Hepatocyte (in vitro differentiated cells): ENCODE measurements at regions not wholly inside any gene's neighbourhood (a gene's known extent, or its start where the extent isn't known, plus 50 kb on each side); places are given as distances from the start of the nearest gene placed in this dataset.

Experiments
- EZH2 ChIP-seq: fragments of 200-600 bp; sonication (generic); IDR thresholded peaks from 2 replicates; pipeline ENCODE4 v1.6.1; 2016; ENCODE audit warnings: antibody characterized with exemption, mild to moderate bottlenecking, borderline replicate concordance
- TF ChIP-seq, protein P1 (sequence below): fragments of 200-600 bp; sonication (generic); IDR thresholded peaks from 2 replicates; pipeline ENCODE4 v1.5.1; 2016; ENCODE audit warnings: antibody characterized with exemption, mild to moderate bottlenecking; ENCODE audit not compliant: poor library complexity

DNA sequence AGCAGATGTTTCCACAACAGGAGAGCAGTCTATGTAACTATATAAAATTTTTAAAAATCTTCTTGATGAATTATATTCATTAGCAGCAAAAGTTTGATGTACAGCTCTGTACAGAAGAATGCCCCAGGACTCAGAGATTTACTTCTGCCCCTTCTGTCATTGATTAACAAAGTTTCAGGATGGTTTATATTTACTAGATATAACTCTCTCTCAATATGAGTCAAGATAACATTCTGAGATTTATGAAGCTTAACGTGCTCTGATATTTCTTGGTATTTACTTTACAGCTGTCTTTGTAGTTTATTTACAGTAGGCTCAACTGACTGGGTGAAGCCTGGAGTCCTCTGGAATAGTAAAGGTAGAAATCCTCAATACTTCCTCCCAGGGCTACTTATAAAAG lies 93.6 kb upstream of the HNMT start:
- TF ChIP-seq, protein P1, sequence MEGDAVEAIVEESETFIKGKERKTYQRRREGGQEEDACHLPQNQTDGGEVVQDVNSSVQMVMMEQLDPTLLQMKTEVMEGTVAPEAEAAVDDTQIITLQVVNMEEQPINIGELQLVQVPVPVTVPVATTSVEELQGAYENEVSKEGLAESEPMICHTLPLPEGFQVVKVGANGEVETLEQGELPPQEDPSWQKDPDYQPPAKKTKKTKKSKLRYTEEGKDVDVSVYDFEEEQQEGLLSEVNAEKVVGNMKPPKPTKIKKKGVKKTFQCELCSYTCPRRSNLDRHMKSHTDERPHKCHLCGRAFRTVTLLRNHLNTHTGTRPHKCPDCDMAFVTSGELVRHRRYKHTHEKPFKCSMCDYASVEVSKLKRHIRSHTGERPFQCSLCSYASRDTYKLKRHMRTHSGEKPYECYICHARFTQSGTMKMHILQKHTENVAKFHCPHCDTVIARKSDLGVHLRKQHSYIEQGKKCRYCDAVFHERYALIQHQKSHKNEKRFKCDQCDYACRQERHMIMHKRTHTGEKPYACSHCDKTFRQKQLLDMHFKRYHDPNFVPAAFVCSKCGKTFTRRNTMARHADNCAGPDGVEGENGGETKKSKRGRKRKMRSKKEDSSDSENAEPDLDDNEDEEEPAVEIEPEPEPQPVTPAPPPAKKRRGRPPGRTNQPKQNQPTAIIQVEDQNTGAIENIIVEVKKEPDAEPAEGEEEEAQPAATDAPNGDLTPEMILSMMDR, result no peak
- TF ChIP-seq EZH2, result no peak
